Activated naive CD8-positive, alpha-beta T cell (primary cell): ENCODE measurements at regions not wholly inside any gene's neighbourhood (a gene's known extent, or its start where the extent isn't known, plus 50 kb on each side); places are given as distances from the start of the nearest gene placed in this dataset.

Experiments used
- H3K27ac Mint-ChIP-seq: one replicate; pipeline ENCODE4 v1.8.0; 2021; ENCODE audit warnings: mixed read lengths
- H3K27me3 Mint-ChIP-seq: one replicate; pipeline ENCODE4 v1.8.0; 2021; ENCODE audit warnings: mixed read lengths
- H3K36me3 Mint-ChIP-seq: one replicate; pipeline ENCODE4 v1.8.0; 2021; ENCODE audit warnings: mixed read lengths
- H3K4me1 Mint-ChIP-seq: one replicate; pipeline ENCODE4 v1.8.0; 2021; ENCODE audit warnings: low read depth, mixed read lengths
- H3K4me3 Mint-ChIP-seq: one replicate; pipeline ENCODE4 v1.8.0; 2021; ENCODE audit warnings: mild to moderate bottlenecking, mixed read lengths
- H3K9me3 Mint-ChIP-seq: one replicate; pipeline ENCODE4 v1.8.0; 2021; ENCODE audit warnings: low read depth, mixed read lengths

- Mint-ChIP-seq H3K36me3 (peaks cover 2% of the 10 kb centered on the region), H3K4me3 (no peak overlapping the region), H3K27me3 (no peaks in the 10 kb centered on the region), H3K9me3 (no peaks in the 10 kb centered on the region), H3K27ac (no peak overlapping the region), H3K4me1 (peaks cover 40% of the 10 kb centered on the region)
These were observed 347.7 kb upstream of the SATB1 start for GRCh38 chr3:18772699-18773305.

- H3K27me3 Mint-ChIP-seq: no peaks in the 10 kb centered on the region
- peaks cover under 1% of the 10 kb centered on the region for H3K36me3 Mint-ChIP-seq
- H3K4me1 Mint-ChIP-seq: peaks cover 38% of the 10 kb centered on the region
- H3K27ac Mint-ChIP-seq: no peak overlapping the region
- no peak overlapping the region for H3K4me3 Mint-ChIP-seq
- no peaks in the 10 kb centered on the region for H3K9me3 Mint-ChIP-seq
These were observed 346.8 kb upstream of the SATB1 start for GRCh38 chr3:18771931-18772330.

GRCh38 chr3:18770800-18771199 lies 345.7 kb upstream of the SATB1 start:
- peaks cover 42% of the 10 kb centered on the region for H3K4me1 Mint-ChIP-seq
- no peaks in the 10 kb centered on the region for H3K36me3 Mint-ChIP-seq
- no peak overlapping the region for H3K4me3 Mint-ChIP-seq
- H3K27me3 Mint-ChIP-seq: no peaks in the 10 kb centered on the region
- no peak overlapping the region for H3K27ac Mint-ChIP-seq
- H3K9me3 Mint-ChIP-seq: no peaks in the 10 kb centered on the region

- Mint-ChIP-seq H3K27me3 (no peaks in the 10 kb centered on the region), H3K4me1 (peaks cover 21% of the 10 kb centered on the region), H3K36me3 (no peaks in the 10 kb centered on the region), H3K4me3 (no peak overlapping the region), H3K9me3 (no peaks in the 10 kb centered on the region), H3K27ac (no peak overlapping the region)
These were observed 342.7 kb upstream of the SATB1 start for GRCh38 chr3:18767756-18768303.

- no peak overlapping the region for H3K4me3 Mint-ChIP-seq
- peaks cover 20% of the 10 kb centered on the region for H3K4me1 Mint-ChIP-seq
- H3K27ac Mint-ChIP-seq: no peak overlapping the region
- no peaks in the 10 kb centered on the region for H3K27me3 Mint-ChIP-seq
- H3K9me3 Mint-ChIP-seq: no peaks in the 10 kb centered on the region
- H3K36me3 Mint-ChIP-seq: no peaks in the 10 kb centered on the region
These were observed 341.8 kb upstream of the SATB1 start for GRCh38 chr3:18766974-18767373.

- H3K4me3 Mint-ChIP-seq: no peak overlapping the region
- no peaks in the 10 kb centered on the region for H3K27me3 Mint-ChIP-seq
- H3K27ac Mint-ChIP-seq: no peak overlapping the region
These were observed 340.5 kb upstream of the SATB1 start for GRCh38 chr3:18765662-18766061.

GRCh38 chr3:18765161-18765560 lies 340.0 kb upstream of the SATB1 start:
- no peaks in the 10 kb centered on the region for H3K36me3 Mint-ChIP-seq

More at GRCh38 chr3:18765662-18766061, 340.5 kb upstream of the SATB1 start:
- H3K36me3 Mint-ChIP-seq: no peaks in the 10 kb centered on the region
- H3K9me3 Mint-ChIP-seq: no peaks in the 10 kb centered on the region
- peaks cover 7% of the 10 kb centered on the region for H3K4me1 Mint-ChIP-seq

GRCh38 chr3:18761530-18761929 lies 336.4 kb upstream of the SATB1 start:
- no peaks in the 10 kb centered on the region for H3K27me3 Mint-ChIP-seq
- H3K36me3 Mint-ChIP-seq: no peaks in the 10 kb centered on the region
- H3K4me3 Mint-ChIP-seq: no peak overlapping the region
- peaks cover 21% of the 10 kb centered on the region for H3K4me1 Mint-ChIP-seq
- no peaks in the 10 kb centered on the region for H3K9me3 Mint-ChIP-seq
- H3K27ac Mint-ChIP-seq: no peak overlapping the region

More at GRCh38 chr3:18765161-18765560, 340.0 kb upstream of the SATB1 start:
- no peak overlapping the region for H3K4me3 Mint-ChIP-seq
- no peaks in the 10 kb centered on the region for H3K27me3 Mint-ChIP-seq
- H3K4me1 Mint-ChIP-seq: peaks cover 5% of the 10 kb centered on the region
- H3K27ac Mint-ChIP-seq: no peak overlapping the region
- H3K9me3 Mint-ChIP-seq: no peaks in the 10 kb centered on the region

GRCh38 chr3:18758047-18758704 lies 333.0 kb upstream of the SATB1 start:
- H3K27me3 Mint-ChIP-seq: no peaks in the 10 kb centered on the region
- no peaks in the 10 kb centered on the region for H3K36me3 Mint-ChIP-seq
- no peaks in the 10 kb centered on the region for H3K9me3 Mint-ChIP-seq
- H3K27ac Mint-ChIP-seq: peak overlapping the region; percentile 76
- peaks cover 46% of the 10 kb centered on the region for H3K4me1 Mint-ChIP-seq
- peak overlapping the region; percentile 18 for H3K4me3 Mint-ChIP-seq

- Mint-ChIP-seq H3K27me3 (no peaks in the 10 kb centered on the region), H3K27ac (peak overlapping the region; percentile 76), H3K4me1 (peaks cover 53% of the 10 kb centered on the region), H3K4me3 (peak overlapping the region; percentile 18), H3K9me3 (no peaks in the 10 kb centered on the region), H3K36me3 (no peaks in the 10 kb centered on the region)
These were observed 332.3 kb upstream of the SATB1 start for GRCh38 chr3:18757476-18757875.

- Mint-ChIP-seq H3K27ac (peak overlapping the region; percentile 24), H3K9me3 (no peaks in the 10 kb centered on the region)
These were observed 327.3 kb upstream of the SATB1 start for GRCh38 chr3:18752273-18752934.

GRCh38 chr3:18751514-18751913 lies 326.4 kb upstream of the SATB1 start:
- H3K36me3 Mint-ChIP-seq: no peaks in the 10 kb centered on the region
- peaks cover 72% of the 10 kb centered on the region for H3K4me1 Mint-ChIP-seq
- H3K9me3 Mint-ChIP-seq: no peaks in the 10 kb centered on the region
- no peaks in the 10 kb centered on the region for H3K27me3 Mint-ChIP-seq
- no peak overlapping the region for H3K27ac Mint-ChIP-seq
- no peak overlapping the region for H3K4me3 Mint-ChIP-seq

More at GRCh38 chr3:18752273-18752934, 327.3 kb upstream of the SATB1 start:
- peaks cover 76% of the 10 kb centered on the region for H3K4me1 Mint-ChIP-seq
- no peaks in the 10 kb centered on the region for H3K36me3 Mint-ChIP-seq
- H3K27me3 Mint-ChIP-seq: no peaks in the 10 kb centered on the region
- H3K4me3 Mint-ChIP-seq: no peak overlapping the region

- no peak overlapping the region for H3K4me3 Mint-ChIP-seq
- no peaks in the 10 kb centered on the region for H3K9me3 Mint-ChIP-seq
- peaks cover 73% of the 10 kb centered on the region for H3K4me1 Mint-ChIP-seq
- H3K27ac Mint-ChIP-seq: no peak overlapping the region
- no peaks in the 10 kb centered on the region for H3K27me3 Mint-ChIP-seq
- H3K36me3 Mint-ChIP-seq: peaks cover 3% of the 10 kb centered on the region
These were observed 322.2 kb upstream of the SATB1 start for GRCh38 chr3:18747383-18747782.

- Mint-ChIP-seq H3K27ac (peak overlapping the region; percentile 96), H3K4me1 (peaks cover 69% of the 10 kb centered on the region), H3K9me3 (no peaks in the 10 kb centered on the region), H3K27me3 (no peaks in the 10 kb centered on the region), H3K4me3 (peak overlapping the region; percentile 38), H3K36me3 (peaks cover 3% of the 10 kb centered on the region)
These were observed 320.3 kb upstream of the SATB1 start for GRCh38 chr3:18745472-18745871.

GRCh38 chr3:18744472-18744871 lies 319.3 kb upstream of the SATB1 start:
- peaks cover 70% of the 10 kb centered on the region for H3K4me1 Mint-ChIP-seq
- no peaks in the 10 kb centered on the region for H3K27me3 Mint-ChIP-seq
- no peaks in the 10 kb centered on the region for H3K9me3 Mint-ChIP-seq
- peaks cover 3% of the 10 kb centered on the region for H3K36me3 Mint-ChIP-seq
- peak overlapping the region; percentile 96 for H3K27ac Mint-ChIP-seq
- peak overlapping the region; percentile 68 for H3K4me3 Mint-ChIP-seq
